GM10248 (cell line): ENCODE measurements at regions not wholly inside any gene's neighbourhood (a gene's known extent, or its start where the extent isn't known, plus 50 kb on each side); places are given as distances from the start of the nearest gene placed in this dataset.

ENCODE experiments used
- CTCF ChIA-PET: fragments of 300-600 bp; sonication (Branson Sonifier 250); formaldehyde crosslinking; extraction: SDS; loops from one replicate; lab custom pipeline; 2021; ENCODE audit warnings: antibody characterized with exemption; lab: Yijun Ruan, JAX
- POLR2A ChIA-PET: fragments of 350-650 bp; sonication (Branson Sonifier 250); formaldehyde crosslinking; extraction: SDS; loops from one replicate; lab custom pipeline; 2020; ENCODE audit warnings: antibody characterized with exemption; lab: Yijun Ruan, JAX
- DNase-seq: peaks from one replicate; pipeline ENCODE4 v3.0.0; 2012; ENCODE audit errors: extremely low spot score
- CTCF ChIP-seq: IDR thresholded peaks from 2 replicates; pipeline ENCODE4 v1.5.1; 2012; ENCODE audit warnings: mild to moderate bottlenecking, low read depth; ENCODE audit errors: extremely low read depth, missing control alignments, control extremely low read depth

DNA sequence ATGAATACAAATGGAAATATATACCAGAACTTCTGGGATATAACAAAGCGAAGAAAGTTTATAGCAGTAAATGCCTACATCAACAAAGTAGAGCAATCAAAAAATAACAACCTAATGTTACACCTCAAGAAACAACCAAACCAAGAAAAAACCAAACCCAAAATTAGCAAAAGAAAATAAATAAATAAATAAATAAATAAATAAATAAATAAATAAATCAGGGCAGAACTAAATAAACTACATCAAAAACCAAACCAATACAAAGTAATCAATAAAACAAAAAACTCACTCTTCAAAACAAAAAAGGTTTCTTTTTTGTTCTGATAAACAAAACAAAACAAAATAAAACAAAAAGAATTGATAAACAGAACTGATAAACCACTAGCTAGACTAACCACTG lies 88.4 kb upstream of the SPIN4 start:
- no peak for DNase-seq
- ChIA-PET POLR2A (no interaction called here), CTCF (no interaction called here)
- no peak for TF ChIP-seq CTCF

DNA sequence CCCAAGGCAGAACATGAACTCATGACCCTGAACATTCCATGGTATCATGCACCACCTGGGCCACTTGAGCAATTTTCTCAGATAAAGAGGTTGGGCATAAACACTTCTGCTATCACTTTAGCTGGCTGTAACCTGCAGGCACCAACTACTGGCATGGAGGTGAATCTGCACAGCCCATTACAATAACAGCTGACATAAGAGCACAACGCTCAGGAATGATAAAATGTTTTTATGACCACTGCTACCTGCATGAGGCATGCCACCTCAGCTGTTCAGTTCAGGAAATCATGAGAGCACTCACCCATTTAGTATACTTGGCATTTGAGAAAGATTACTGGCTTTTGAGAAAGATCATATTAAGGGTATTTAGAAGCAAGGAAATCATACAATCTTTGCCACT lies 85.7 kb upstream of the SPIN4 start:
- DNase-seq, result no peak
- POLR2A ChIA-PET, result no interaction called here
- CTCF ChIA-PET, result no interaction called here
- no peak for TF ChIP-seq CTCF

- CTCF ChIA-PET, result no interaction called here
- no peak for TF ChIP-seq CTCF
- POLR2A ChIA-PET, result no interaction called here
- no peak for DNase-seq
Observed at GRCh38 chrX:63434665-63435064, 83.5 kb upstream of the SPIN4 start.

DNA sequence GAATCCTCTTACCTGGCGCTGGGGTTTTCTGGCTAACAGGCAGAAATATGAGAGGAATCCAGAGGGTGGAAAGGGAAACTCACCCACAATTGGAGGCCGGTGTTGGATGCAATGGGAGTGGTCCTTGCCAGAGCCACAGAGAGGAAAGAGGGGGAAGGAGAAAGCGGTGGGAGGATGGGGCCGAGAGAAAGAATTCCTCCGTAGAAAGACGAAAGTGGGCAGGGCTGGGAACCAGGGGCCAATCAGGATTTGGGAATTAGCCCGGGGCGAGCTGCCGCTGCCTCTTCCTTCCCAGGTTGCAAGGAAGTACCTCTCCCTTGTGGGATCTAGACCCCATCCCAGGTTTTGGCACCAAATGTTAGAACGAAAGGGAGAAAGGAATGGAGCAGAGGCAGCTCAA lies 83.1 kb upstream of the SPIN4 start:
- no peak for TF ChIP-seq CTCF
- CTCF ChIA-PET, result no interaction called here
- no peak for DNase-seq
- POLR2A ChIA-PET, result no interaction called here

DNA sequence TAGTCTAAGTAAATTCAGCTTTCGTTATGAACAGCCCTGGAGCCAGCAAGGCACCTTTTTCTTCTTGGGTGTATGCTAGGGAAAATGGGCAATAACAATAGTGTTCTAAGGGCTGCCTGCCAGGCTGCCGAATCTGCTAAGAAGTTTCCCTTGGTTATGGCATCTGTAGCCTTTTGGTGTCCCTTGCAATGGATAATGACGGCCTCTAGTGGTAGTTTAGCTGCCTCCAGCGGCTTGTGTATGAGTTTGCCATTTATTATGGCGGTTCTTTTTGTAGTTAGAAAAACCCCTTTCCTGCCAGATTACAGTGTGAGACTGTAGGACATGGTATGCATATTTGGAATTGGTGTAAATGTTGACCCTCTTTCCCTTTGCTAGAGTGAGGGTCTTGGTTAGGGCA lies 78.9 kb upstream of the SPIN4 start:
- CTCF ChIA-PET, result no interaction called here
- no peak for DNase-seq
- TF ChIP-seq CTCF, result no peak
- POLR2A ChIA-PET, result no interaction called here

DNA sequence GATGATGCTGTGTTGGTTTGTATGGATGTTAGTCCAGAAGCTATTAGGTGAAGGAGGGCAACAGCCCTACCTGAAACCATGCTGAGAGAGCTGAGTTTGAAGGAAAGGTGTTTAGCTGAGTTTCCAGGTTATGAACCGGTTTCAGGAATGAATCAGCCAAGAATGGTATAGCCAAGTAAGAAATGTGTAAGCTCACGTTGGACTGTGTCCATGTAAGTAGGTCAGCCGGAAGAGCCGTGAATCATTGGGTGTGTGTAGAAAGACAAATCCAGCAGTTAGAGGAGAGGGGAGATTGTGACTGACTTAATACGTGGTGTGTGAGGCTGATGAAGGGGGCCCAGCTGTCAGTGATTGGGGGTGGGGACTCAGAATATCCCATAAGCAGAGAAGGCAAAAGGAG lies 77.2 kb upstream of the SPIN4 start:
- ChIA-PET POLR2A (no interaction called here), CTCF (no interaction called here)
- DNase-seq, result no peak
- TF ChIP-seq CTCF, result no peak

- no peak for DNase-seq
- ChIA-PET CTCF (no interaction called here), POLR2A (no interaction called here)
- TF ChIP-seq CTCF, result no peak
Observed at GRCh38 chrX:63426519-63426918, 75.4 kb upstream of the SPIN4 start.
